Activated B cell treated with CpG ODN at 0.5 μM for 24 hours (primary cell): ENCODE measurements at regions not wholly inside any gene's neighbourhood (a gene's known extent, or its start where the extent isn't known, plus 50 kb on each side); places are given as distances from the start of the nearest gene placed in this dataset.
A peak's percentile ranks its signal among the peaks of the same experiment; 100 is the strongest.

Source experiments
- ATAC-seq: fragments of 200-7000 bp; cut with Tn5 transposase; one replicate; pipeline ENCODE4 v1.10.0; 2021; ENCODE audit warnings: low read depth, mild to moderate bottlenecking, moderate library complexity
- CTCF ChIA-PET: fragments of 350-600 bp; sonication (Branson Sonifier 250); formaldehyde crosslinking; loops from one replicate; lab custom pipeline; 2021; ENCODE audit warnings: antibody characterized with exemption; lab: Charles Lee
- POLR2A ChIA-PET: fragments of 350-600 bp; sonication (Branson Sonifier 250); formaldehyde crosslinking; loops from one replicate; lab custom pipeline; 2021; ENCODE audit warnings: antibody characterized with exemption; lab: Charles Lee
- DNase-seq: peaks from one replicate; pipeline ENCODE4 v3.0.0; 2022
- H3K27ac Mint-ChIP-seq: one replicate; pipeline ENCODE4 v1.8.0; 2020; ENCODE audit warnings: mixed read lengths
- H3K27me3 Mint-ChIP-seq: one replicate; pipeline ENCODE4 v1.8.0; 2021; ENCODE audit warnings: mixed read lengths
- H3K36me3 Mint-ChIP-seq: one replicate; pipeline ENCODE4 v1.8.0; 2021; ENCODE audit warnings: low read depth, mixed read lengths
- H3K4me1 Mint-ChIP-seq: one replicate; pipeline ENCODE4 v1.8.0; 2021; ENCODE audit warnings: mixed read lengths
- H3K4me3 Mint-ChIP-seq: one replicate; pipeline ENCODE4 v1.8.0; 2020; ENCODE audit warnings: mild to moderate bottlenecking, mixed read lengths
- H3K9me3 Mint-ChIP-seq: one replicate; pipeline ENCODE4 v1.8.0; 2020; ENCODE audit warnings: mixed read lengths
- intact Hi-C: fragments of 100-400 bp; cut with micrococcal nuclease; formaldehyde crosslinking; loops from one replicate; pipeline ENCODE4 v1.15.1; 2024
- TF ChIP-seq, protein P1 (sequence below): fragments of 200-600 bp; IDR thresholded peaks from one replicate; pipeline ENCODE4 v1.8.0; 2022; ENCODE audit warnings: antibody characterized with exemption, mild to moderate bottlenecking

DNA sequence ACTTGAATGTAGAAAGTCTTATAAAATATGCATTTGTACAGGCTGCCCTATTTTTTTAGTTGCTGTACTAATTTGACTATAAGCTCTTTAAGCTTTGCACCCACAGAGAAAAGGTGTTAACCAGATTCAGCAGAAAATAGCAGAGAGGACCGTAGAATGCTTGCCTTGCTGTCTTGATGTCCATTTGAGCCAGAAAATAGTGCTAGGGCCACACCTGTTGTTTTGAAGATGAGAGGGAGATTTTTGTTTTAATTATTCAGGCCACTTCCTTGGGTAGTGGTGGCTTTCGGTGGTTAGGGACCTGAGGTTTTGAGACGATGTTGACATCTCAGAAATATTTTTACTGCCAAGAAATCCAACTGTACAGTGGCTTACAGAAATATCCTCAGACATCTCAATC lies 196.0 kb downstream of the SPATA31D1 start:
- Mint-ChIP-seq H3K36me3 (no peaks in the 10 kb centered on the region), H3K9me3 (no peaks in the 10 kb centered on the region), H3K4me1 (peaks cover 37% of the 10 kb centered on the region), H3K4me3 (peak overlapping the region; percentile 3), H3K27ac (peak overlapping the region; percentile 74), H3K27me3 (no peaks in the 10 kb centered on the region)
- CTCF ChIA-PET = interaction anchor here (1.3 kb wide), 1 partner anchor 57 kb away, joined by 6 read pairs; no protein-coding TSS in a partner anchor
- peak; percentile 79 for ATAC-seq
- DNase-seq = no peak
- intact Hi-C loops = loop anchor here (1.0 to 5.0 kb wide), 2 partner anchors 56 to 92 kb away; no protein-coding TSS in a partner anchor
- POLR2A ChIA-PET = no interaction called here
- TF ChIP-seq, protein P1, sequence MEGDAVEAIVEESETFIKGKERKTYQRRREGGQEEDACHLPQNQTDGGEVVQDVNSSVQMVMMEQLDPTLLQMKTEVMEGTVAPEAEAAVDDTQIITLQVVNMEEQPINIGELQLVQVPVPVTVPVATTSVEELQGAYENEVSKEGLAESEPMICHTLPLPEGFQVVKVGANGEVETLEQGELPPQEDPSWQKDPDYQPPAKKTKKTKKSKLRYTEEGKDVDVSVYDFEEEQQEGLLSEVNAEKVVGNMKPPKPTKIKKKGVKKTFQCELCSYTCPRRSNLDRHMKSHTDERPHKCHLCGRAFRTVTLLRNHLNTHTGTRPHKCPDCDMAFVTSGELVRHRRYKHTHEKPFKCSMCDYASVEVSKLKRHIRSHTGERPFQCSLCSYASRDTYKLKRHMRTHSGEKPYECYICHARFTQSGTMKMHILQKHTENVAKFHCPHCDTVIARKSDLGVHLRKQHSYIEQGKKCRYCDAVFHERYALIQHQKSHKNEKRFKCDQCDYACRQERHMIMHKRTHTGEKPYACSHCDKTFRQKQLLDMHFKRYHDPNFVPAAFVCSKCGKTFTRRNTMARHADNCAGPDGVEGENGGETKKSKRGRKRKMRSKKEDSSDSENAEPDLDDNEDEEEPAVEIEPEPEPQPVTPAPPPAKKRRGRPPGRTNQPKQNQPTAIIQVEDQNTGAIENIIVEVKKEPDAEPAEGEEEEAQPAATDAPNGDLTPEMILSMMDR = no peak

DNA sequence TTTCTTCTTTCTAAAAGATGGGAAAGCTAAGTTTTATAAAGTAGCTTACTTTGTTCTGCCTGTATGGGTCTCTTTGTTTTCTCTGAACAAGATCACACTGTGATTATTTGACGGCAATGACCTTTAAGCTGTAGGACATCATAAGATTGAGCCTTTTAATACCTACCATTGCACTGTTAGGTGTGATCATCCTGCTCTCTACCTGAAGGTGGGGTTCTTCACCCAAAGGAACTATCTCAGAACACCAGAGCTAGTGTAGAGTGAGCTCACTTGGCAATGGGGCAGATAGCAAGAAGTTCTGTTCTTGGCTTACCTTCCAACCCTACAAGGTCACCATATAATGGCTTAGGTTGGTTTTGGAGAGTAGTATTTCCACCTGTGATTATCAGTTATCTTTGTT lies 200.2 kb downstream of the SPATA31D1 start:
- Mint-ChIP-seq H3K9me3 (no peaks in the 10 kb centered on the region), H3K36me3 (no peaks in the 10 kb centered on the region), H3K4me1 (peaks cover 35% of the 10 kb centered on the region), H3K27ac (no peak overlapping the region), H3K4me3 (no peak overlapping the region), H3K27me3 (no peaks in the 10 kb centered on the region)
- POLR2A ChIA-PET = no interaction called here
- CTCF ChIA-PET = interaction anchor here (1.7 kb wide), 1 partner anchor 418 kb away, joined by 10 read pairs; no protein-coding TSS in a partner anchor
- DNase-seq = no peak
- TF ChIP-seq, protein P1 = no peak
- intact Hi-C loops = loop anchor here (2.0 kb wide), 1 partner anchor 418 kb away; no protein-coding TSS in a partner anchor
- ATAC-seq = no peak

DNA sequence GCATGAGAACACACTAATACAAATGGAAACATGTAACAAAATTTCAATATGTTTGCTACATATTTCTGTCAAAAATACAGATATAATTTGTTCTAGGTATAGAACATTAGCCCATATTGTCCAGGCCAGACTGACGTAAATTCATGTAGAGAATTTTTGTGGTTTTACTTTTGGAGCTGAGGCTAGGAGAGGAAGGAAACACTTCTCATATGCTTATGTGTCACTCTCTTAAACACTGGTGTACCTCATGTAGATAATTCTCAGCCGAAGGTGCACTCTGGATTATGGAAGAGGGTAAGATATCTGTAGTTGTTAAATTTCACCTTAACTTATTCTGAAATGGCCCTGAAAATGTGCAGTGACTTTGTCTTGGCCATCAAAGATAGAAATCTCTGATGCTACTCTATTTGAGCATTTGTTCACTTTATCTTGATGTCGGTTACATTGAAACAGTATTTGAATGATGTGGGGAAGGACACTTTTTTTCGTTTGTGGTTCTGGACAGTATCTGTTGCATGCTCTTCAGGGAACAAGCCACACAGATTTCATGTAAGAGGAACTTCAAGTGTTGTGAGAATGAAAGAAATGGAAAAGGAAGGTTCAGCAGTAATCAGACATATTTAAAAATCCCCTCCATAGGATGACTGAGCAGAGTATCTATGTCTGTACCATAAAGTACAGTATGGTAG lies 202.7 kb downstream of the SPATA31D1 start:
- ATAC-seq (no peak), DNase-seq (no peak)
- POLR2A ChIA-PET = no interaction called here
- intact Hi-C loops = no loop called here
- H3K4me1 Mint-ChIP-seq = peaks cover 16% of the 10 kb centered on the region
- H3K4me3 Mint-ChIP-seq = no peak overlapping the region
- H3K27me3 Mint-ChIP-seq = no peaks in the 10 kb centered on the region
- peaks cover 5% of the 10 kb centered on the region for H3K9me3 Mint-ChIP-seq
- no peaks in the 10 kb centered on the region for H3K36me3 Mint-ChIP-seq
- CTCF ChIA-PET = no interaction called here
- no peak overlapping the region for H3K27ac Mint-ChIP-seq
- TF ChIP-seq, protein P1 = no peak

DNA sequence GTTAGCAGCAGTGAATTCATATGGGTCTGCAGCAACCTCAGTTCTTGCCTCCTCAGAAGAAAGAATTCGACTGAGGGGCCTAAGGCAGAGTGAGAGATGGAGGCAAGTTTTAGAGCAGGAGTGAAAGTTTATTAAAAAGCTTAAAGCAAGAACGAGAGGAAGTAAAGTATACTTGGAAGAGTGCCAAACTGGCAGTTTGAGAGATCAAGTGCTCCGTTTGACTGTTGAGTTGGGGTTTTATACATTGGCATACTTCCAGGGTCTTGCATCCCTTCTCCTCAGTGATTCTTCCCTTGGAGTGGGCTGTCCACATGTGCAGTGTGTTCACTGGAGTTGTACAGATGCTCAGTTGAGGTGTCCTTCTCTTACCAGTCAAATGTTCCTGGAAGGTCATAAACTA lies 203.6 kb downstream of the SPATA31D1 start:
- H3K9me3 Mint-ChIP-seq = peaks cover 5% of the 10 kb centered on the region
- intact Hi-C loops = no loop called here
- H3K27ac Mint-ChIP-seq = no peak overlapping the region
- CTCF ChIA-PET = no interaction called here
- no peak overlapping the region for H3K4me3 Mint-ChIP-seq
- no peak for DNase-seq
- H3K36me3 Mint-ChIP-seq = no peaks in the 10 kb centered on the region
- TF ChIP-seq, protein P1 = no peak
- no peak for ATAC-seq
- H3K4me1 Mint-ChIP-seq = peaks cover 22% of the 10 kb centered on the region
- POLR2A ChIA-PET = no interaction called here
- H3K27me3 Mint-ChIP-seq = no peaks in the 10 kb centered on the region

DNA sequence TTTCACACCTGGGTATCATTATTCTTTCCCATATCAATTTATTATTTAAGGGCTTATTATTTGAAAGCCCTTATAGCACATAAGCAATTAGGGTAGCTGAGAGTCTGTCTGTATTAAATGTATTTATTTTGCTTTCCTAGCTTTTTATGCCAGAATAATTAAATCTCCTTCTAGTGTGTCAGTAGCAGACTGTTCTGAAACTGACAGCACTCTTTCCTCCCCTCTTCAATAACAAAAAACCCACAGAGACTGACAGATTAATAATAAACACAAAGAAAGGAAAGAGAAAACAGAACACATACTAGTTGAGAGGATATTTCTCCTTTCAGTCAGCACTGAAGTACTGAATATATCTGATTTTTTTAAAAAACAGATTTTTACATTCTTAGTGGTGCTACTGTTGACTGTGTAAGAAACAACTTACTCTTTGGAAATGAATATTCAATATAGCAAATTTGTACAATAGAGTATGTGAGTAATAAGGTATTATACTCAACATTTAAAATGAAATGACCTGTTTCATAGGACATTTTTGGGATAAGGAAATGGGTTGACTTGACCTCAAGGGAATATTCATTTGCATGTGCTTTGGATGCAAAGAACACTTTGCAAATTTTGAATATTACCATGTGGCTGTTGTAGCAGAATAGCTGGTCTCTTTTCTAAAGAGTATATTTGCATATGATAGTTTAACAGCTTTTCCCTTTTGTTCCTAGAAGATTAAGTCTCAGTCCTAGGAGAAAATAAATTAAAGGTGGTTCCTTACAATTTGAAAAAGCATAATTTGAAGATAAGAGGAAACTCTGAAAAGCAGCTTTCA lies 208.3 kb downstream of the SPATA31D1 start:
- Mint-ChIP-seq H3K9me3 (peaks cover 5% of the 10 kb centered on the region), H3K36me3 (no peaks in the 10 kb centered on the region), H3K27me3 (no peaks in the 10 kb centered on the region), H3K4me3 (no peak overlapping the region), H3K4me1 (peaks cover 12% of the 10 kb centered on the region), H3K27ac (no peak overlapping the region)
- intact Hi-C loops = no loop called here
- CTCF ChIA-PET = no interaction called here
- no peak for DNase-seq
- no peak for ATAC-seq
- TF ChIP-seq, protein P1 = no peak
- POLR2A ChIA-PET = no interaction called here
